Endodermal cell (in vitro differentiated cells): ENCODE measurements at regions not wholly inside any gene's neighbourhood (a gene's known extent, or its start where the extent isn't known, plus 50 kb on each side); places are given as distances from the start of the nearest gene placed in this dataset.

Experiments
- DNase-seq: peaks from one replicate; pipeline ENCODE4 v3.0.0-alpha.2; 2017
- H3K27ac ChIP-seq: 2 replicates; pipeline ENCODE4 v1.5.1; 2013; ENCODE audit warnings: mild to moderate bottlenecking, low read depth, low read length, moderate library complexity
- H3K27me3 ChIP-seq: 2 replicates; pipeline ENCODE4 v1.6.1; 2013; ENCODE audit warnings: mild to moderate bottlenecking, low read length, moderate library complexity; ENCODE audit not compliant: insufficient read depth, control insufficient read depth, poor library complexity, severe bottlenecking
- H3K36me3 ChIP-seq: 2 replicates; pipeline ENCODE4 v1.7.0; 2013; ENCODE audit warnings: mild to moderate bottlenecking, low read length, moderate library complexity; ENCODE audit not compliant: control insufficient read depth, insufficient read depth
- H3K4me1 ChIP-seq: one replicate; pipeline ENCODE4 v1.7.0; 2013; ENCODE audit warnings: low read length; ENCODE audit not compliant: control insufficient read depth, insufficient read depth
- H3K4me3 ChIP-seq: 2 replicates; pipeline ENCODE4 v1.5.1; 2013; ENCODE audit warnings: mild to moderate bottlenecking, low read length, moderate library complexity
- H3K9ac ChIP-seq: 2 replicates; pipeline ENCODE4 v1.6.1; 2013; ENCODE audit warnings: mild to moderate bottlenecking, low read length, moderate library complexity; ENCODE audit not compliant: poor library complexity, severe bottlenecking; ENCODE audit errors: extremely low read depth
- H3K9me3 ChIP-seq: 2 replicates; pipeline ENCODE4 v1.6.1; 2013; ENCODE audit warnings: mild to moderate bottlenecking, low read length, moderate library complexity; ENCODE audit not compliant: control insufficient read depth
- H3K27ac Mint-ChIP-seq: 2 replicates; pipeline ENCODE4 v1.8.0; 2020; ENCODE audit warnings: mixed read lengths
- H3K27me3 Mint-ChIP-seq: 2 replicates; pipeline ENCODE4 v1.8.0; 2021; ENCODE audit warnings: mild to moderate bottlenecking, mixed read lengths; ENCODE audit not compliant: insufficient read depth
- H3K36me3 Mint-ChIP-seq: 2 replicates; pipeline ENCODE4 v1.8.0; 2020; ENCODE audit warnings: low read depth, mixed read lengths
- H3K4me1 Mint-ChIP-seq: 2 replicates; pipeline ENCODE4 v1.8.0; 2020; ENCODE audit warnings: mixed read lengths
- H3K4me3 Mint-ChIP-seq: 2 replicates; pipeline ENCODE4 v1.8.0; 2020; ENCODE audit warnings: mild to moderate bottlenecking, moderate library complexity, mixed read lengths
- H3K9me3 Mint-ChIP-seq: 2 replicates; pipeline ENCODE4 v1.8.0; 2020; ENCODE audit warnings: mild to moderate bottlenecking, mixed read lengths
- WGBS, 2 experiments: methylation state at CpG; one replicate each; pipeline versions ENCODE4 v1.1.5 to v1.1.7; 2013; ENCODE audit warnings: missing lambda C conversion rate in 2 of 2, mixed read lengths in 1 of 2; ENCODE audit not compliant: insufficient coverage in 1 of 2, insufficient read length in 1 of 2; 5-methylcytosine and 5-hydroxymethylcytosine counted together
- TF ChIP-seq, protein P1 (sequence below): fragments of 200-600 bp; sonication (generic); conservative IDR thresholded peaks from 2 replicates; pipeline ENCODE4 v1.5.0; 2021; ENCODE audit warnings: antibody characterized with exemption, mild to moderate bottlenecking

DNA sequence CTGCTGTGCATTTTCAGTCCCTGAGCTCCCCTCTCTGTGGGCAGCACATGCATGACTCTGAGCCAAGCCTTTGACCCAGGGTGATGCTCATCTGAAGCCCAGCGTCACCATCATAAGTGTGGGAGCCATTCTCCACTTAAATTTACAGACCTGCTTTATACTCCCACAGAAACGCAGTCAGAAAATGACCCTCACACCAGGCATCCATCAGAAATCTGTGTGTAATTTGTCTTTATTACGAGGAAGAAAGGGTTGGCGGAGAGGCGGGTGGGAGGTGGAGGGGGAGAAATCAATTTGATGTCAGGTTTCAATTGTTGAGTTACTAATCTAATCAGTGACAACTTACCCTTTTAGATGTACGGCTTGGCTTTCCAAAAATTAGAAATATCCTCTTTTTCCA is 353.6 kb downstream of the MAFB start:
- Histone ChIP-seq H3K36me3 (no peaks in the 10 kb centered on the region), H3K4me1 (no peaks in the 10 kb centered on the region), H3K27me3 (peaks cover 15% of the 10 kb centered on the region), H3K9me3 (no peaks in the 10 kb centered on the region), H3K9ac (no peak overlapping the region), H3K4me3 (no peak overlapping the region), H3K27ac (no peak overlapping the region)
- H3K27ac Mint-ChIP-seq = no peak overlapping the region
- H3K4me1 Mint-ChIP-seq = peaks cover 8% of the 10 kb centered on the region
- TF ChIP-seq, protein P1, sequence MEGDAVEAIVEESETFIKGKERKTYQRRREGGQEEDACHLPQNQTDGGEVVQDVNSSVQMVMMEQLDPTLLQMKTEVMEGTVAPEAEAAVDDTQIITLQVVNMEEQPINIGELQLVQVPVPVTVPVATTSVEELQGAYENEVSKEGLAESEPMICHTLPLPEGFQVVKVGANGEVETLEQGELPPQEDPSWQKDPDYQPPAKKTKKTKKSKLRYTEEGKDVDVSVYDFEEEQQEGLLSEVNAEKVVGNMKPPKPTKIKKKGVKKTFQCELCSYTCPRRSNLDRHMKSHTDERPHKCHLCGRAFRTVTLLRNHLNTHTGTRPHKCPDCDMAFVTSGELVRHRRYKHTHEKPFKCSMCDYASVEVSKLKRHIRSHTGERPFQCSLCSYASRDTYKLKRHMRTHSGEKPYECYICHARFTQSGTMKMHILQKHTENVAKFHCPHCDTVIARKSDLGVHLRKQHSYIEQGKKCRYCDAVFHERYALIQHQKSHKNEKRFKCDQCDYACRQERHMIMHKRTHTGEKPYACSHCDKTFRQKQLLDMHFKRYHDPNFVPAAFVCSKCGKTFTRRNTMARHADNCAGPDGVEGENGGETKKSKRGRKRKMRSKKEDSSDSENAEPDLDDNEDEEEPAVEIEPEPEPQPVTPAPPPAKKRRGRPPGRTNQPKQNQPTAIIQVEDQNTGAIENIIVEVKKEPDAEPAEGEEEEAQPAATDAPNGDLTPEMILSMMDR = no peak
- H3K4me3 Mint-ChIP-seq = no peak overlapping the region
- H3K9me3 Mint-ChIP-seq = no peaks in the 10 kb centered on the region
- no peaks in the 10 kb centered on the region for H3K36me3 Mint-ChIP-seq
- no peak for DNase-seq
- H3K27me3 Mint-ChIP-seq = peaks cover 10% of the 10 kb centered on the region
- WGBS, 2 experiments = 90 to 100% methylated on average over 1 to 6 of the region's 6 CpGs

GRCh38 chr20:40333591-40333990 is 355.4 kb downstream of the MAFB start:
- no peak overlapping the region for H3K4me3 Mint-ChIP-seq
- H3K27me3 Mint-ChIP-seq = peaks cover 7% of the 10 kb centered on the region
- Histone ChIP-seq H3K36me3 (no peaks in the 10 kb centered on the region), H3K9me3 (no peaks in the 10 kb centered on the region), H3K4me1 (no peaks in the 10 kb centered on the region), H3K4me3 (no peak overlapping the region), H3K27me3 (peaks cover 7% of the 10 kb centered on the region), H3K27ac (no peak overlapping the region), H3K9ac (no peak overlapping the region)
- 77% methylated on average over 1 of the region's 2 CpGs; no CpG with 5 or more reads in 1 of the 2 experiments for WGBS, 2 experiments
- no peak overlapping the region for H3K27ac Mint-ChIP-seq
- no peaks in the 10 kb centered on the region for H3K36me3 Mint-ChIP-seq
- H3K9me3 Mint-ChIP-seq = no peaks in the 10 kb centered on the region
- TF ChIP-seq, protein P1 = no peak
- DNase-seq = no peak
- peaks cover 8% of the 10 kb centered on the region for H3K4me1 Mint-ChIP-seq

DNA sequence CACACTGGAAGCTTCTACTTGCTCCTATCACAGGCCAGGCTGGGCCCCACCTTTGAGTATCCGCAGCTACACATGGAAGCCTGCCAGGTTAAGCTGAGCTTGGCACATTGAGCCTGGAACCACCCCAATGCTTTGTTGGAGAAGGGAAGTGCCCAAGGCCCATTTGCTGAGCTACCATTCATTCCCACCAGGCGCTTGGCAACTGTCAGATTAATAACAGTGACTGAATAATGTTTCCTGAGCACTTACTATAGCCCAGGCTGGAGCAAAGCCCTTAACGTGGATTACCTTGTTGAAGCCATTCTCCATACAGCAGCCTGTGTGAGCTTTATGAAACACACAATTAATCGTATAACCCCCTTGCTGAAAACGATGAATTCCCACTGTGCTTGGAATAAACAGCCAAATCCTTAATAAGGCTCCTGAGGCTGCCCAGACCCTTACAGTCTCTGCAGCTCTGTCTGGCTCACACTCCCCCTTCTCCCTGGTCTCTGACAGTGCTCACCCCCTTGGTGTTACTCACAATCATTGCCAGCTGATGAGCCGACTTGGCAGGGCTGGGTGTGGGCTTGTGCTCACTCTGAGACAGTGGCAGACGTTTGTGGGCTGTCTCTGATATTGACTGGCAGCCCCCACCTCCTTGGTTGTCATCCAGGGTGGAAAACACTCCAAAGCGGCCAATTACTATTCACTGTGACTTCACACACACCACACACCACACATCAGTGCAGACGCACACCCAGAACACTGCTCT is 357.1 kb downstream of the MAFB start:
- TF ChIP-seq, protein P1 = no peak
- Histone ChIP-seq H3K27me3 (no peaks in the 10 kb centered on the region), H3K36me3 (no peaks in the 10 kb centered on the region), H3K9me3 (no peaks in the 10 kb centered on the region), H3K4me1 (no peaks in the 10 kb centered on the region), H3K9ac (no peak overlapping the region), H3K4me3 (no peak overlapping the region), H3K27ac (no peak overlapping the region)
- Mint-ChIP-seq H3K4me1 (peaks cover 8% of the 10 kb centered on the region), H3K27me3 (peaks cover 7% of the 10 kb centered on the region), H3K4me3 (no peak overlapping the region), H3K9me3 (no peaks in the 10 kb centered on the region), H3K36me3 (no peaks in the 10 kb centered on the region), H3K27ac (no peak overlapping the region)
- WGBS, 2 experiments = 87 to 88% methylated on average over 8 to 9 of the region's 9 CpGs
- DNase-seq = no peak
